ENCODE measurements at regions not wholly inside any gene's neighbourhood (a gene's known extent, or its start where the extent isn't known, plus 50 kb on each side); places are given as distances from the start of the nearest gene placed in this dataset.

- no peak for TF ChIP-seq CTCF (conservative IDR thresholded peaks at IDR 0.05)
- no peak for TF ChIP-seq EZH2 (IDR thresholded peaks at IDR 0.05; ENCODE audit: low read depth)
These were observed 203.9 kb upstream of the GRID2 start for GRCh38 chr4:92099861-92100260.

Measured in PC-9 (cell line).